ENCODE measurements at regions not wholly inside any gene's neighbourhood (a gene's known extent, or its start where the extent isn't known, plus 50 kb on each side); places are given as distances from the start of the nearest gene placed in this dataset.

GRCh38 chr14:97513891-97514290 is 716.7 kb downstream of the VRK1 start:
- Histone ChIP-seq H3K36me3 (no peaks in the 10 kb centered on the region), H3K4me1 (no peaks in the 10 kb centered on the region), H3K27me3 (no peaks in the 10 kb centered on the region), H3K9me3 (no peaks in the 10 kb centered on the region), H3K27ac (no peak overlapping the region), H3K4me3 (replicated peaks in 1 of 3) (no peak overlapping the region)
- intact Hi-C loops (cut with DNase I) = no loop called here
- no peak for DNase-seq
- WGBS, 2 donors = 86 to 90% methylated on average over 5 of the region's 5 CpGs
- TF ChIP-seq, protein P1, sequence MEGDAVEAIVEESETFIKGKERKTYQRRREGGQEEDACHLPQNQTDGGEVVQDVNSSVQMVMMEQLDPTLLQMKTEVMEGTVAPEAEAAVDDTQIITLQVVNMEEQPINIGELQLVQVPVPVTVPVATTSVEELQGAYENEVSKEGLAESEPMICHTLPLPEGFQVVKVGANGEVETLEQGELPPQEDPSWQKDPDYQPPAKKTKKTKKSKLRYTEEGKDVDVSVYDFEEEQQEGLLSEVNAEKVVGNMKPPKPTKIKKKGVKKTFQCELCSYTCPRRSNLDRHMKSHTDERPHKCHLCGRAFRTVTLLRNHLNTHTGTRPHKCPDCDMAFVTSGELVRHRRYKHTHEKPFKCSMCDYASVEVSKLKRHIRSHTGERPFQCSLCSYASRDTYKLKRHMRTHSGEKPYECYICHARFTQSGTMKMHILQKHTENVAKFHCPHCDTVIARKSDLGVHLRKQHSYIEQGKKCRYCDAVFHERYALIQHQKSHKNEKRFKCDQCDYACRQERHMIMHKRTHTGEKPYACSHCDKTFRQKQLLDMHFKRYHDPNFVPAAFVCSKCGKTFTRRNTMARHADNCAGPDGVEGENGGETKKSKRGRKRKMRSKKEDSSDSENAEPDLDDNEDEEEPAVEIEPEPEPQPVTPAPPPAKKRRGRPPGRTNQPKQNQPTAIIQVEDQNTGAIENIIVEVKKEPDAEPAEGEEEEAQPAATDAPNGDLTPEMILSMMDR (IDR thresholded peaks at IDR 0.05) = no peak
- TF ChIP-seq POLR2A (IDR thresholded peaks at IDR 0.05) = no peak

GRCh38 chr14:97517566-97518234 is 720.5 kb downstream of the VRK1 start:
- Histone ChIP-seq H3K27me3 (no peaks in the 10 kb centered on the region), H3K9me3 (no peaks in the 10 kb centered on the region), H3K36me3 (no peaks in the 10 kb centered on the region), H3K4me1 (no peaks in the 10 kb centered on the region), H3K27ac (no peak overlapping the region), H3K4me3 (replicated peaks in 1 of 3) (no peak overlapping the region)
- intact Hi-C loops (cut with DNase I) = no loop called here
- DNase-seq = no peak
- TF ChIP-seq, protein P1 (IDR thresholded peaks at IDR 0.05) = no peak
- no peak for TF ChIP-seq POLR2A (IDR thresholded peaks at IDR 0.05)
- 69 to 70% methylated on average over 5 of the region's 5 CpGs for WGBS, 2 donors

DNA sequence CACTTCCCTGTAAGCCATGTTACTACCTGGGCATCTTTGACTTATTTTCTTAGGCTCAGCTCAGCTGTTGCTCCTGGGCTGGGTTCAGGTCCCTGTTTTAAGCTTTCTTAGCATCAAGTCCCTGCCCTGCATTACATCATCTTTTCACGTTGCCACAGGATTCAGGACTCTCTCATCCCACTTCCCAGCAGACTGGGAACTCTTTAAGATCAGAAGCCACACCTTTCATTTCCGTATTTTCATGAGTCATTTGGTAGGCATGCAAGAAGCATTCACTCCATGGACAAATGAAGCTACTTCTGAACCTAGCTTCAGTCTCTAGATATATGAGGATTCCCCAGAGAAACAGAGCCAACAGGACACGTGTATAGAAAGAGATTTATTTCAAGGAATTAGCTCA is 726.8 kb downstream of the VRK1 start:
- Histone ChIP-seq H3K4me1 (no peaks in the 10 kb centered on the region), H3K36me3 (no peaks in the 10 kb centered on the region), H3K27ac (no peak overlapping the region), H3K4me3 (replicated peaks in 1 of 3) (no peak overlapping the region), H3K27me3 (no peaks in the 10 kb centered on the region), H3K9me3 (no peaks in the 10 kb centered on the region)
- no peak for DNase-seq
- intact Hi-C loops (cut with DNase I) = no loop called here
- no peak for TF ChIP-seq POLR2A (IDR thresholded peaks at IDR 0.05)
- TF ChIP-seq, protein P1 (IDR thresholded peaks at IDR 0.05) = no peak
- WGBS, 2 donors = 39 to 43% methylated on average over 3 of the region's 3 CpGs

DNA sequence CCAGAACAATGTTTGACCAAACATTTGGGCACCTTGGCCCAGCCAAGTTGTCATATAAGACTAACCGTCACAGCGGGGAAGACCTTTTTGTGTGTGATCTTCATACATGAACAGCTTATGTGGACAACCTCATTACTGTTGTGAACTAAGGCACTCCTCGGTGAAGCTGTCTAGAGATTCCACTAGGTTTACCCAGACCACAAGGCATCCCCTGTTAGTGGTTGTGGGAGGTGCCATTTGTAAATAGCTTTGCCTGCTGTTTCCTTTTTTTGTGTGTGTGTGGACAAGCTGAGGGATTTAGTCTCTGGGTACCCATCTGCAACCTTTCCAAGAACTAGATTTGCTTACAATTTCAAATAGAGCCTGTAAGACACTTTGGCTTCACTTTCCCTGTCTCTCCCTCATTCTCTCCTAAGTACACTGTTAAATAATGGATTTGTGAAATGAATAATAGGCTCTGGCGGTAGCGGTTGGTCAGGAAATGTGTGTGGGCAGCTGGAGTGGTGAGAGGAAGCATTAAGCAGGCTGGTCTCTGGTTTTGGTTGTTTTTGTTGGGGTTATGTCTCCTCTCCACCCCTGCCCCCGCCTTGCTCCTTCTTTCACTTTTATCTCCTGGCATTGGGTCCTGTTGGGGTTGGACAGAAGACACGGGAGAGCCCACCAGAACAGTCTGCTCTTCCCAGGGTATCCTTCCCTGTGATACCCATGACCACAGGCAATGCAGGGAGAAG is 727.6 kb downstream of the VRK1 start:
- intact Hi-C loops (cut with DNase I) = no loop called here
- TF ChIP-seq POLR2A (IDR thresholded peaks at IDR 0.05) = no peak
- TF ChIP-seq, protein P1 (IDR thresholded peaks at IDR 0.05) = no peak
- no peak overlapping the region for H3K27ac ChIP-seq
- H3K27me3 ChIP-seq = no peaks in the 10 kb centered on the region
- no peak overlapping the region for H3K4me3 ChIP-seq (replicated peaks in 1 of 3)
- H3K9me3 ChIP-seq = no peaks in the 10 kb centered on the region
- no peaks in the 10 kb centered on the region for H3K36me3 ChIP-seq
- WGBS, 2 donors = 68 to 74% methylated on average over 7 of the region's 7 CpGs
- no peaks in the 10 kb centered on the region for H3K4me1 ChIP-seq
- DNase-seq = no peak

DNA sequence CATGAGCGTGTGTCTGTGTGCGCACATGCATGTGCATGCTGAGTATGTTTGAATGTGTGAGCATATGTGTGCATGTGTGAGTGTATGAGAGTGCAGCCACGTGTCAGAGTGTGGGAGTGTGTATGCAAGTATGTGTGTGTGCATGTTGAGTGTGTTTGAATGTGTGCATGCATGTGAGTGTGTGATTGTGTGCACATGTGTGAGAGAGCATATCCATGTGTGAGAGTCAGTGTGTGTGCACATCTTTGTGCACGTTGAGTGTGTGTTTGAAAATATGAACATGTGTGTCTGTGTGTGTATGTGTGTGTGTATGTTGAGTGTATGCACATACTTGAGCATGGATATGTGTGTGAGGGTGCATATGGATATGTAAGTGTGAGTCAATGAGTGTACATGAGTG is 730.8 kb downstream of the VRK1 start:
- Histone ChIP-seq H3K9me3 (no peaks in the 10 kb centered on the region), H3K27ac (no peak overlapping the region), H3K27me3 (no peaks in the 10 kb centered on the region), H3K36me3 (no peaks in the 10 kb centered on the region), H3K4me1 (no peaks in the 10 kb centered on the region), H3K4me3 (replicated peaks in 1 of 3) (no peak overlapping the region)
- intact Hi-C loops (cut with DNase I) = no loop called here
- TF ChIP-seq POLR2A (IDR thresholded peaks at IDR 0.05) = no peak
- TF ChIP-seq, protein P1 (IDR thresholded peaks at IDR 0.05) = no peak
- DNase-seq = no peak
- 86 to 89% methylated on average over 4 of the region's 4 CpGs for WGBS, 2 donors
